ENCODE measurements at regions not wholly inside any gene's neighbourhood (a gene's known extent, or its start where the extent isn't known, plus 50 kb on each side); places are given as distances from the start of the nearest gene placed in this dataset.

DNA sequence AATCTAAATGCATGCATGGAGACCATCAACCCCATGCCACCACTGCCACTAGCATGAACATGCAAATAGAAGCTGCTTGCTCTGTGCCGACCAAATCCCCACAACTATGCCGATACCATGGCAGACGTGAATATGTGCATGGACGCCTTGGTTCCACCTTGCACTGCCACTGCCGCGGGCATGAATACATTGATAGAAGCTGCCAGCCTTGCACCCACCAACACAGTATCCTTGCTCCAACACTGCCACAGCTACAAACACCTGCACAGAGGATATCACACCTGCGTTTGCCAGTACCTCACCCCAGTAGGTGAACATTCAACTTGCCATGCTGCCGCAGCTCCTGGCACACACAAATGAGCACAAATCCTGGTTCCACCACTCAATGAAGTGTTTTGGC lies 527.4 kb upstream of the REG3G start:
- no peak for TF ChIP-seq ZFX (IDR thresholded peaks at IDR 0.05)
- TF ChIP-seq, protein P1, sequence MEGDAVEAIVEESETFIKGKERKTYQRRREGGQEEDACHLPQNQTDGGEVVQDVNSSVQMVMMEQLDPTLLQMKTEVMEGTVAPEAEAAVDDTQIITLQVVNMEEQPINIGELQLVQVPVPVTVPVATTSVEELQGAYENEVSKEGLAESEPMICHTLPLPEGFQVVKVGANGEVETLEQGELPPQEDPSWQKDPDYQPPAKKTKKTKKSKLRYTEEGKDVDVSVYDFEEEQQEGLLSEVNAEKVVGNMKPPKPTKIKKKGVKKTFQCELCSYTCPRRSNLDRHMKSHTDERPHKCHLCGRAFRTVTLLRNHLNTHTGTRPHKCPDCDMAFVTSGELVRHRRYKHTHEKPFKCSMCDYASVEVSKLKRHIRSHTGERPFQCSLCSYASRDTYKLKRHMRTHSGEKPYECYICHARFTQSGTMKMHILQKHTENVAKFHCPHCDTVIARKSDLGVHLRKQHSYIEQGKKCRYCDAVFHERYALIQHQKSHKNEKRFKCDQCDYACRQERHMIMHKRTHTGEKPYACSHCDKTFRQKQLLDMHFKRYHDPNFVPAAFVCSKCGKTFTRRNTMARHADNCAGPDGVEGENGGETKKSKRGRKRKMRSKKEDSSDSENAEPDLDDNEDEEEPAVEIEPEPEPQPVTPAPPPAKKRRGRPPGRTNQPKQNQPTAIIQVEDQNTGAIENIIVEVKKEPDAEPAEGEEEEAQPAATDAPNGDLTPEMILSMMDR (conservative IDR thresholded peaks at IDR 0.05) = no peak
- H3K27ac ChIP-seq = no peak overlapping the region

DNA sequence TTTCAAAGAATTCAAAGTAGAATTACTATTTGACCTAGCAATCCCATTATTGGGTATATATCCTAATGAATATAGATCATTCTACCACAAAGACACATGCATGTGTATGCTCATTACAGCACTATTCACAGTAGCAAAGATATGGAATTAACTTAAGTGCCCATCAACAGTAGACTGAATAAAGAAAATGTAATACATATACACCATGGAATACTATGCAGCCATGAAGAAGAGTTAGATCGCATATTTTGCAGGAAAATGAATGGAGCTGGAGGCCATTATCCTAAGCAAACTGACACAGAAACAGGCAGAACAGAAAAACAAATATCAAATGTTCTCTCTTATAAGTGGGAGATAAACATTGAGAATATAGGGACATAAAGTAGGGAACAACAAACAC lies 519.2 kb upstream of the REG3G start:
- TF ChIP-seq, protein P1 (conservative IDR thresholded peaks at IDR 0.05) = no peak
- no peak for TF ChIP-seq ZFX (IDR thresholded peaks at IDR 0.05)
- no peak overlapping the region for H3K27ac ChIP-seq

DNA sequence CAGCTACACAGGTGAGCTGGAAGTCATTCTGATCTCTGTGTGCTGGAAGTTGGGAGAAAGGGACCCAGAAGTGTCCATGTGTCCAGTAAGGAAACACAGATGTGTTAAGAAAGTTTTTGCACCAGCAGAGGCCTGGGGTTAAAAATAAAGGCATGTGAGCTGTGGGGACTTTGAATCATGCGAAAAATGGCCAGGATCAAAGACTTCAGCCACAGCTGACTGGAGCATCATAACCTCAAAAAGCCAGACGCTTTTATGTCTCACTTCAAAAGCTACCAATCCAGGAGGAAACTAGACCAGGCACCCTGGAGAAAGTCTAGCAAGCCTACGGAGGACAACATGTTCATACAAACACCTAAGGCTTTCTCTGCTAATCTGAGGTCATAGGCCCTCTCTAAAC lies 503.6 kb upstream of the REG3G start:
- TF ChIP-seq, protein P1 (conservative IDR thresholded peaks at IDR 0.05) = no peak
- TF ChIP-seq ZFX (IDR thresholded peaks at IDR 0.05) = no peak
- no peak overlapping the region for H3K27ac ChIP-seq

DNA sequence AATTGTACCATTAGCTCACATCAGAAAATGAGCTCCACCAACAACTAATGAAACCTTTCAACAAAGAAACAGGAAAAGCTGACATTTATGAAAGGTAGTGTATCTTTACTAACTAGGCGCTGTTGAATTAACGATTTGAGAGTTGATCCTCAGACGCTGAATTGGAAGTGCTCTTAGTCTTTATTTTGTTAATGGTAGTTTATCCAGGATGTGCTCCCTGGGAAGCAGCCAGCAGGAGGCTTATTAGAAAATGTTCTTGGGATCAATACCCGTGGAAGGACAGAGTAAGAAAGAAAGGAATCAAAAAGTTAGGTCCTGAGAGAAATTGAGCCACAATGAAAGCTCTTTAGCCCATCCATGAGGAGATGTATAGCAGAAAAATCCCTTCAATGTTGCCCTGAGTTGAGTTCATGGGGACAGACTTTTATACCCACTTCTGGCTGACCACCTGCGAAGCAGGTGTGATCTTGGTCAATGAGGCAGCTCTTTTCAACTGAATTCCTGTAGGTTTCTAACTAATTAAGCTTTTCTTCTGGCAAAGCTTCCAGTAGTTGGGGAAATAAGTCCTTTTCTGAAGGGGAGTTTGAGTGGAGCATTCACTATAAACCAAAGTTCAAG lies 492.6 kb upstream of the REG3G start:
- no peak for TF ChIP-seq ZFX (IDR thresholded peaks at IDR 0.05)
- TF ChIP-seq, protein P1 (conservative IDR thresholded peaks at IDR 0.05) = no peak
- no peak overlapping the region for H3K27ac ChIP-seq

DNA sequence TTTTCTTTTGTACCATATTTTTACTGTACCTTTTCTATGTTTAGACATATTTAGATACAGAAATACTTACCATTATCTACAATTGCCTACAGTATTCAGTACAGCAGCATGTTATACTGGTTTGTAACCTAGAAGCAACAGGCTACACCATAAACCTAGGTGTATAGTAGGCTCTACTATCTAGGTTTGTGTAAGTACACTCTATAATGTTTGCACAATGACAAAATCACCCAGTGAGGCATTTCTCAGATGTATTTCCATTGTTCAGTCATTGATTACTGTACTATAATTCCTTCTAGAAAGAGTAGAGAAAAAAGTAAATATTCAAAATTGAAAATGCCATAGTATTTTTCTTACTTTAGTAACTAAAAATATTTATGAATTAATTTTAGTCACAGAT lies 490.1 kb upstream of the REG3G start:
- TF ChIP-seq, protein P1 (conservative IDR thresholded peaks at IDR 0.05) = no peak
- TF ChIP-seq ZFX (IDR thresholded peaks at IDR 0.05) = no peak

DNA sequence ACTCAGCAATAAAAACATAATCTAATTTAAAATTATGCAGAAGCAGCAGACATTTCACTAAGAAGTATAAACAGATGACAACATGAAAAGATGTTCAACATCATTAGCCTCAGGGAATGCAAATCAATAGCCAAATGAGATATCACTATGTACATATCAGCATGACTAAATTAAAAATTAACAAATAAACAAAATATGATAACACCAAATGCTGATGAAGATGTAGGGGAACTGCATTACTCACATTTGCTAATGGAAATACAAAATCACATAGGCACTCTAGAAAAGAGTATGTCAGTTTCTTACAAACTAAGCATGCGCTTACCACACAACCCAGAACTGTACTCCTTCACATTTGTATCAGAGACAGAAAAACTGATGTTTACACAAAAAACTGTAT lies 487.2 kb upstream of the REG3G start:
- H3K27ac ChIP-seq = no peak overlapping the region
- TF ChIP-seq, protein P1 (conservative IDR thresholded peaks at IDR 0.05) = no peak
- TF ChIP-seq ZFX (IDR thresholded peaks at IDR 0.05) = no peak

More for the DNA sequence above, 490.1 kb upstream of the REG3G start:
- H3K27ac ChIP-seq = no peak overlapping the region

DNA sequence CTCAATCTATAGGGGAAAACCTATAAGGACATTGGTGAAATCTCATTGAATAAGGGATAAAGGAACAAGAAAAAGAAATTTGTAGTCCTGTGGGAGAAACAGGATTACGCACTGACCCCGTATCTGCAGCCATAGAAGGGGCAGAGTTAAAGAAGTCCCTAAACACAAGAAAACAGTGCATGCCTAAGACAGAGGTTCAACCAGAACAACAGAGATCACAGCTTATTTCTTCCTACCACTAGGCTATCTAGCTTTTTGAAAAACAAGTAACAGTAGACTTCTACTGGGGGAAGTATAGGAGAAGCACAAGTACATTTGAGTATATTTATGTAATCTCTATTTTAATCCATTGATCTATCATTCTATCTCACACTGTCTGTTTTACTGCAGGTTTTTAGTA lies 485.2 kb upstream of the REG3G start:
- no peak for TF ChIP-seq ZFX (IDR thresholded peaks at IDR 0.05)
- TF ChIP-seq, protein P1 (conservative IDR thresholded peaks at IDR 0.05) = no peak
- no peak overlapping the region for H3K27ac ChIP-seq
